ENCODE measurements at regions not wholly inside any gene's neighbourhood (a gene's known extent, or its start where the extent isn't known, plus 50 kb on each side); places are given as distances from the start of the nearest gene placed in this dataset.

DNA sequence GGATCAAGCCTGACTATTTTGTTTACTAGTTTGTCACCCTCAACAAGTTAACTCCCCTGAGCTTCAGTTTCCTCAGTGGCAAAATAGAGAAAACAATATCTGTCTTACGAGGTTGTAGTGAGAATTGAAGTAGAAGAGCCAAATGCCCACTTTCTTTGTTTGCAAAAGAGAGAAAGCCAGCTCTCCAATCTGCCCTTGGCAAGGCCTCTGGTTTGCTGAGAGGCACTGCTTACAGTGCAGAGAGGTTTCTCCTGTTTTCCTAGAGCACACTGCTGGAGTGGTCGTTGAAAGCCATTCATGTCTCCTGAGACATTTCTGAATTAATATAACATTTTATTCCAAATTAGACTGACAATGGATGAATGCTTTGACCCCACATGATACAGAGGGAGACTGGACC lies 260.5 kb upstream of the IGF1R start:
- DNase-seq, result no peak
- Histone ChIP-seq H3K4me3 (ENCODE audit: low read depth, low read length) (no peak overlapping the region), H3K27me3 (replicated peaks) (no peaks in the 10 kb centered on the region), H3K36me3 (replicated peaks) (no peaks in the 10 kb centered on the region), H3K27ac (no peak overlapping the region)
- TF ChIP-seq, protein P1, sequence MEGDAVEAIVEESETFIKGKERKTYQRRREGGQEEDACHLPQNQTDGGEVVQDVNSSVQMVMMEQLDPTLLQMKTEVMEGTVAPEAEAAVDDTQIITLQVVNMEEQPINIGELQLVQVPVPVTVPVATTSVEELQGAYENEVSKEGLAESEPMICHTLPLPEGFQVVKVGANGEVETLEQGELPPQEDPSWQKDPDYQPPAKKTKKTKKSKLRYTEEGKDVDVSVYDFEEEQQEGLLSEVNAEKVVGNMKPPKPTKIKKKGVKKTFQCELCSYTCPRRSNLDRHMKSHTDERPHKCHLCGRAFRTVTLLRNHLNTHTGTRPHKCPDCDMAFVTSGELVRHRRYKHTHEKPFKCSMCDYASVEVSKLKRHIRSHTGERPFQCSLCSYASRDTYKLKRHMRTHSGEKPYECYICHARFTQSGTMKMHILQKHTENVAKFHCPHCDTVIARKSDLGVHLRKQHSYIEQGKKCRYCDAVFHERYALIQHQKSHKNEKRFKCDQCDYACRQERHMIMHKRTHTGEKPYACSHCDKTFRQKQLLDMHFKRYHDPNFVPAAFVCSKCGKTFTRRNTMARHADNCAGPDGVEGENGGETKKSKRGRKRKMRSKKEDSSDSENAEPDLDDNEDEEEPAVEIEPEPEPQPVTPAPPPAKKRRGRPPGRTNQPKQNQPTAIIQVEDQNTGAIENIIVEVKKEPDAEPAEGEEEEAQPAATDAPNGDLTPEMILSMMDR (IDR thresholded peaks at IDR 0.05; ENCODE audit: low read depth, low read length, missing control alignments), result no peak
- in situ Hi-C loops (cut with HindIII; ENCODE audit: low pct_ligation_motif_present, low sequenced_read_pairs), result no loop called here

DNA sequence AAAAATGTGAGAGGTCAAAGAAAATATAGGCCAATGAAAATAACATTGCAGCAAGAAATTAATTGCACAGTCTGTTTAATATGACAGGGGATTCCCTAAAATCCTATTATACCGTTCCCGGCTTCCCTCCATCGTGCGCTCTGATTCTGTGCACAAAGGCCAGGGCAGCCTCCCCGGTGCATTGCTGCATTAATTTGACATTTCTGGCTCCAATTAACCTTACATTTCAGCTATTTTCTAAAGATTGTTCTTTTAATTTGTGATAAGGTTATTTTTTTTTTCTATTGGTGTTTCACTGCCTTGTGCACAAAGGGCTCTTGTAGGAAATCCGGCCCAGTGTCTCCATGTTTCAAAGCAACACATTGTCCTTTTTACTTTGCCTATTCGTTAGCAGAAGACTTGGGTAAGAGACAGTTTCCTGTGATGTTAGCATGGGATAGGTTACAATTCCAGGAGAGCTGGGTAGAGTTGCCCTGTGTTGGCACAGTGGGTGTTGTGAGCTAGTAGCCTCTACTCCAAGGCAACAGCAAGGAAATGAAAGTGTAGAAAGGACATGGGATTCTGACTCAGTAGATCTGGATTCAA lies 257.3 kb upstream of the IGF1R start:
- TF ChIP-seq, protein P1 (IDR thresholded peaks at IDR 0.05; ENCODE audit: low read depth, low read length, missing control alignments), result no peak
- no peaks in the 10 kb centered on the region for H3K36me3 ChIP-seq (replicated peaks)
- no peak for DNase-seq
- H3K27me3 ChIP-seq (replicated peaks), result no peaks in the 10 kb centered on the region
- in situ Hi-C loops (cut with HindIII; ENCODE audit: low pct_ligation_motif_present, low sequenced_read_pairs), result no loop called here
- no peak overlapping the region for H3K27ac ChIP-seq
- no peak overlapping the region for H3K4me3 ChIP-seq (ENCODE audit: low read depth, low read length)

DNA sequence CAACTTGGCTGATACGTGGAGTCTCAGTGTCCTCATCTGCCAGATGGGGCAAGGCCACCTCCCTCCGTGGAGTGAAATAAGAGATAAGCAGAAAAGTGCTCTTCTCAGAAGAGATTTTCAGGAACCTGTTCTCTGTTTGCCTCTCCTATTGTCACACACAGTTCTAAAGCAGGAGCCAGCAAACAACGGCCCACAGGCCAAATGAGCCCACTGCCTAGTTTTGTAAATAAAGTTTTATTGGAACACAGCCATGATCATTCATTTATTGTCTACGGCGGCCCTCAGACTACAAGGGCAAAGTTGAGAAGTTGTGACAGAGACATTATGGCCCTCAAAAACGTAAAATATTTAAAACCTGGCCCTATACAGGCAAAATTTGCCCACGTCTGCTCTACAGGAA lies 256.8 kb upstream of the IGF1R start:
- no peak overlapping the region for H3K27ac ChIP-seq

DNA sequence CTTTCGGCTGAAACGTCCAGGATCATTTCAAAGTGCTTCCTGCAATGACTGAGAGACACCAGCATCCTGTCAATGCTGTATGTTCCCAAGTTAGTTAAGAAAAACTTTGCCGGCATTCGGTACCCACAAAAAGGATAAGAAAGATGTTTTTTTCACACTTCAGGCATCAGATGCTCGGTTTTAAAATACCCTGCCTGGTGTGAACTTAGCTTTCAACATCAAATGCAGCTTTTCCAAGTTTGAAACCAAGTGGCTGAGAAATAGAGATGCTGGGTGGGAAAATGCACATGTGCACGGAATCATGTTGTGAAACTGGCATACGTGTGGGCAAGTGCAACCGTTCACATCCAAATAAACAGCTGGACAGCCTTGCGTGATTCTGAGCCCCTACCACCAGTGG lies 254.9 kb upstream of the IGF1R start:
- Histone ChIP-seq H3K4me3 (ENCODE audit: low read depth, low read length) (no peak overlapping the region), H3K27me3 (replicated peaks) (no peaks in the 10 kb centered on the region), H3K36me3 (replicated peaks) (no peaks in the 10 kb centered on the region), H3K27ac (no peak overlapping the region)
- TF ChIP-seq, protein P1 (IDR thresholded peaks at IDR 0.05; ENCODE audit: low read depth, low read length, missing control alignments), result no peak
- in situ Hi-C loops (cut with HindIII; ENCODE audit: low pct_ligation_motif_present, low sequenced_read_pairs), result no loop called here
- no peak for DNase-seq

More for the DNA sequence above, 256.8 kb upstream of the IGF1R start:
- no peak for DNase-seq
- Histone ChIP-seq H3K27me3 (replicated peaks) (no peaks in the 10 kb centered on the region), H3K36me3 (replicated peaks) (no peaks in the 10 kb centered on the region), H3K4me3 (ENCODE audit: low read depth, low read length) (no peak overlapping the region)
- TF ChIP-seq, protein P1 (IDR thresholded peaks at IDR 0.05; ENCODE audit: low read depth, low read length, missing control alignments), result no peak
- in situ Hi-C loops (cut with HindIII; ENCODE audit: low pct_ligation_motif_present, low sequenced_read_pairs), result no loop called here

DNA sequence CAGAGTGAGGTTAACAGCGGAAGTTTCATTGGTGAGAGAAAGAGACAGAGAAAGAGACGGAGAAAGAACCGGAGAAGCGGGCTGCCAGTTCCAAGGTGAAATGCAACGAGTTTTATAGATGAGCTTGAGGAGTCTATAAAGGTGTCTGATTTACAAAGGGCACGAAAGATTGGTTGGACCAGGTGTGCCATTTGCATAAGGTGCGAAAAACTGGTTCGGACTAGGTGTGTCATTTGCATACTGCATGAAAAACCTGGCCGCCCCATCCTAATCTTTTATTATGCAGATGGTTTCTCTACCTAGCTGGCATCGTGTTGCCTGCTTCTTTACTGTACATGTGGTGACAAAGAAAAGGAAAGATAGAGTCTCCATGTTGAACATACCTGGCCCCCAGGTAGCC lies 253.8 kb upstream of the IGF1R start:
- TF ChIP-seq, protein P1 (IDR thresholded peaks at IDR 0.05; ENCODE audit: low read depth, low read length, missing control alignments), result no peak
- no peaks in the 10 kb centered on the region for H3K36me3 ChIP-seq (replicated peaks)
- DNase-seq, result no peak
- no peak overlapping the region for H3K4me3 ChIP-seq (ENCODE audit: low read depth, low read length)
- in situ Hi-C loops (cut with HindIII; ENCODE audit: low pct_ligation_motif_present, low sequenced_read_pairs), result no loop called here
- H3K27me3 ChIP-seq (replicated peaks), result no peaks in the 10 kb centered on the region
- H3K27ac ChIP-seq, result no peak overlapping the region

DNA sequence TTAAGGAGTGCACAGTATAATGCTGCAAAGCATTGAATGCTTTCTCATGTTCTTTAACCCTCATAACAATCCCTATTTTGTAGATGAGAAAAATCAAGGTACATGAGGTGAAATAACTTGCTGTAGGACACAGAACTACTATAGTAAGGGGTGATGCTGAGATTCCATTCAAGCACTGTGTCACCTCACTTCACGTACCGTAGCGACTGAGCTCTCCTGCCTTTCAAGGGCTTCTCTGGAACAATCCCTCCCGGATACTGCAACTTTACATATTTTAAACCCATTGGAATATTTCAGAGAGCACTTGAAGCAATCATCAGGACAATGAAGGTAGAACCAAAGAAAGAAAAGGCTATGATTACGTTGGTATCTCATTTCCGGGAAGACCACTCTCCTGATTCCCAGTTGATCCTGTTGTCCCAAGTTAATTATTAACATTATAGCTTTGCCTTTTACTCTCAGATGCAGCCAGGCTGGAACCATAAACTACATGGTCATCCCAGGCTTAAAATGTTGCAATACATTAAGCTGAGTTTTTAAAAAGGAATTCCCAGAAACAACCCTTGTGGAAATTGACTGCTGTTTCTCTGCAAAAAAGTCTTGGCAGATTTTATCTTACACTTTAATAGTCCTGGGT lies 252.2 kb upstream of the IGF1R start:
- Histone ChIP-seq H3K27me3 (replicated peaks) (no peaks in the 10 kb centered on the region), H3K27ac (no peak overlapping the region), H3K36me3 (replicated peaks) (no peaks in the 10 kb centered on the region), H3K4me3 (ENCODE audit: low read depth, low read length) (no peak overlapping the region)
- TF ChIP-seq, protein P1 (IDR thresholded peaks at IDR 0.05; ENCODE audit: low read depth, low read length, missing control alignments), result no peak
- DNase-seq, result no peak
- in situ Hi-C loops (cut with HindIII; ENCODE audit: low pct_ligation_motif_present, low sequenced_read_pairs), result no loop called here
